Kidney glomerular epithelial cell (primary cell): ENCODE measurements at regions not wholly inside any gene's neighbourhood (a gene's known extent, or its start where the extent isn't known, plus 50 kb on each side); places are given as distances from the start of the nearest gene placed in this dataset.
A peak's percentile ranks its signal among the peaks of the same experiment; 100 is the strongest.
"Not testable (repeated sequence)": the region's sequence is repeated elsewhere in the genome, so short reads cannot be mapped to it uniquely, and the experiment has no call there.

Source experiments
- DNase-seq: peaks from one replicate; lab custom pipeline; 2025; lab: John Stamatoyannopoulos, UW

DNA sequence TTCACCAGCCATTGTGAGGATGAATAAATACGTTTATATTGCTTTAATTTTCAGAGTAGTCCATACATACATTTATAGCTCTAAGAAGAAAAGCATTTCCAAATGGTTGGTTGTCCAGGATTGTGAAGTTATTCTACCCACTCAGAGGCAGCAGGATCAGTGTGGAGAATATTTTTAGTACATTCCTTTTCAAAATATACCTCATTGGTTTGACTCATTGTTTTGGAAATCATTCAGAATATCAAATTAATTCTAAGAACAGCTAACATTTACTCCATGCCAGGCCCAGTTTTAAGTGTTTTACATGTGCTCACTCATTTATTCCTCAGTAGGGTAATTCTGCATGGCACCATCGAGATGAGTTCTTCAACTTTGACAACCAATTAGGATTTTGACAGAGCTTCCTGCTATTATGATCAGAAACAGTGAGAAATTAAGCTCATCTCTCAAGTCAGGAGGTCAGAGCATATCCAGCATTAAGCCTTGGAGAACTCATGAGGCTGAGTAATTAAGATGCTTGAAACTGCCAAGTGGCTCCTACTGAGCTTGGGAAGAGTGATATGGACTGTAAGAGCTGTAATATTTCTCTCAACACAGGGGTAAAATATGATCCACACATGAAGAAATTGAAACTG lies 153.3 kb upstream of the CLEC14A start:
- DNase-seq = no peak

DNA sequence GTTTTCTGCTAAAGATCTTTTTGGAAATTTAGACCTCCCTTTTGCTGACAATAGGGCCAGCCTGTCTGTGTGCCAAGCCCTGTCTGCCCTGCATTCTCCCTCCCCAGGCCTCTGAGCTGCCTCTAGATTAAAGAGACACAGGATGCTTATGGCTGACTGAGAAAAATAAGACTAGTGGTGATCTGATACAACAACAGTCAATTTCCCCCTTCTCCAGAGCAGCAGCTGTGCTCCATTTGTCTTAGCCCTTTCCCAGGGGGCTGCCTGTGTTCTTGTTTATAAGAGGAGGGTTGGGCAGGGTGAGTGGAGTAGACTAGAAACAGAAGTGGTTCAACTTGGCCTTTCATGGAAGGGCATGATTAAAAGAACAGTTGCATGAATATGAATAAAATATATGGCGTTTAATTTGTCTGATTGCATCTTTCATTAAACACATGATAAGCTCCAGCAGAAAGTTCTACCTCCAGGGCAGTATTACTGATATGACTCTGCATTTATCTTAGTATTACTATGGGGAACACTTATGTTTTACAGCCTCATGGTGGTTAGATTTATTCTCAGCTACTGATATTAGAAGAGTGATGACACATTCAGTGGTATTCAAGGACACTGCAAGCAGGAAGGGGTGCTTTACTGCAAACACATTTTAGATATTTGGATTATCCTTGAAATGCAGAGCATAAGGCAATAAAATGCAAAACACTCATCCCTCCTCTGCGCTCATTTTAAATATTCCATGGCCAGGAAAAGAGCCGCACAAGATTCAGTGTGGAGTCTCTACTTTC lies 150.2 kb upstream of the CLEC14A start:
- DNase-seq = no peak

DNA sequence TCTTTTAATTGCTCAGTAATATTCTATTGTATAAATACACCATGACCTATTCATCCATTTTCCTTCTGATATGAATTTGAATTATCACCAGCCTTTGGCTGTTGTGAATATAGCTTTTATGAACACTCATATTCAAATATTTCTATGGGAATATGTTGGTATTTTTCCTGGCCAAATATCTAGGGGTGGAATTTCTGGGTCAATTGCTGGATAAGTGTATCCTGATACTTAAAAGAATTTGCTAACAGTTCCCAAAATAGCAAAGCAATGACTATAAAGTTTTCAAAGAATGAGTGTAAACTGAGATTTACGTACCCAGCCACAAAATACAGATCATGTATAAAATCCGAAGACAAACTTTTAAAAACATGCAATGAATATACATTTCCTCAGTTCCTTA lies 148.7 kb upstream of the CLEC14A start:
- no peak for DNase-seq

DNA sequence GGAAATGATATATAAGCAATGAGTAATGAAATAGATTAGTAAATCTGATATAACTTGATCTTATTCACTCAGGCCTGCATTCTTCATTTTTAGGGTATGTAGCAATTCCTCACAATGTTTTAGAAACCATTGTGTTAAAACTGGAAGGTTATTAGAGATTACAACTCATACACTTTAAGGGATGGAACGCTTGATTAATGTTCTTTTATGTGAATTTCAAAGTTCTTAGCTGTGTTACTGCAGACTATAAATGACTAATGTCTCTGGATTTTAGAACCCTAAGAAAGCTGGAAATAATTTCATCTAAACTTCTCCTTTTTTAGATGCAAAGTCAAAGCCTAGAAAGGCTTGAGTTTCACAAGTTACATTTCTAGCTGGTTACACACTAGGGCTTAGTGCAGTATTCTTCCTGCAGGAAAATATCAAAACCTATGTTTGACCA lies 148.2 kb upstream of the CLEC14A start:
- DNase-seq = no peak

DNA sequence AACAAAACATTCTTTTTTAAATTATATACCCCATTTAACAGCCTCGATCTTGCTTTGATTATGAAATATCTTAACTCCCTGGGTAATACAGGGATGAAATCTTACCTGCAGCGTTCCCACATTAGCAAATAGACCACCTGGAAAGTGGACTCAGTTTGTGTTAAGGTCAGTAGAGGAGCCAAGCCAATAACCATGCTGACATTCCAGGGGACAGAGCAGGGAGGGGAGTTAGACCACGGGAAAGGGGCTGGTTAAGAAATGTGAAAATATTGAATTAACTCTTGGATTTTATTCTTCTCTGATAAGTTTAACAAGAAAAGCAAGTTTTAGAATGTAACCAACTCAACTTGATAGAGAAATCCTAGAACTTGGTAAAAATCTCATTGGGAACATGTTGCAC lies 144.9 kb upstream of the CLEC14A start:
- no peak for DNase-seq

DNA sequence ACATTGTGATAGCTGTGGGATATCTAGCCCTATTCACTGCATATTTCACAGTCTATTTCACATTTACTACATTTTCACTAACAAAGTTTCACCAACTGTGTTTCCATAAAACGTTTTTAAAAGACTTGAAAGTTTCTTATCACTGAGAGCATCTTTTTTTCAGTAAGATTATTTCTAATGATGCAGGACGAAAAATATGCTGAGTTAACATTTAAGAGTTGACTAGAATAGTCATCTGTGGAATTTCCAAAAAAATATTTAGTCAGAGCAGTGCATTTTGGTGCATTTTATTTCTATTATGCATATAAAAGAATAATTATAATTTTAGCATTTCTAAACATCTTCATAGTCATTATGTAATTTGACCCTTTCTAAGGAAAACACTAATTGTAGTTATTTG lies 143.8 kb upstream of the CLEC14A start:
- no peak for DNase-seq

DNA sequence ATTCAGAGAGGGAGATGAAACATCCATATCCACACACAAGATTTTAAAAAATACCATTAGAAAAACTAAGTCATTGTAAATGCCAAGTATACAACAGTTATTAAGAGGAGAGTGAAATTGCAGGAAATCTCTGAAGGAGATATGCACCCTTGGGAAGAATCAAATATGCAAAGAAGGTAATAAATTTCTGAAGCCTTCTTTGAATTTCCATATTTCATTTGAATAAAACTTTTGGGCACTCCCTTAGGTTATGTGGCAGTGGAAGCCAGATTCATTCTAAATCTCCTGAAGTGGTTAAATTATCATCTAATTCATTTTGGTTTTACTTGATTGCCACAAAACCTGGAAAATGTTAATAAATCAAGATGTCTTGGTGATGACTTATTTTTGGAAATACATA lies 138.9 kb upstream of the CLEC14A start:
- no peak for DNase-seq

DNA sequence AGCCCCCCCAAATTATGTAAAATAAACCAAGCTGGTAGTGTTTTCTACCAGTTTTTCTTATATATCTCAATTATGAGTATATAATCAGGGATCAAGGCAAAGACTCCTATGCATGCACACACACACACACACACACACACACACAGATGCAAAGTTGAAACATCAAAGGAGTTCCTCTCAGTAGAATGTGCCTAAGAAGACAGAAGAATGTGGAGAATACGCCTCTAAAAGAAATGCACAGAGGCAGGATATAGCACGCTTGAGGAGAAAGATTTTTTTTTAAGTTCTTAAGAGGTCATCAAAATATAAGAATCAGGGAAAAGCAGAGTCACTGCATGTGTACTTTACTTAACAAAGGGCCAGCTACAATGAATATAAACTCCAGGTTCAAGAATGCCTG lies 138.2 kb upstream of the CLEC14A start:
- no peak for DNase-seq

DNA sequence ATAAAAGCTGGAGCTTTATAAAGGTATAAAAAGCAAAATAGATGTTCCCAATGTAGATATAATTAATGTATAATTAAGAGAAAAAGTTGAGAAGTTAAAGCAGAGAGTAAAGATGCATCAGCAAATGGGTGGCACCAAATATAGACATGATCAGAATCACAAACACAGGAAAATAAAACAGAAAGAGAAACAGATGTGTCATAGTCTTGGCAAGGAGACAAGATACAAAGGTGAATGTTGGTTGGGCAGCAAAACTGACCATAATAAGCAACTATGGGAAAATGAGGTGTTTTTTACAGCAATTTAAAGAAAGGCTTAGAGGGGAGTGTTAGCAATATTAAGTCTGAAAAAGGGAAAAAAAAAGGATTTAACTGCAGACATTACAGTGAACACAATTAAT lies 135.4 kb upstream of the CLEC14A start:
- peak; percentile 2 for DNase-seq

DNA sequence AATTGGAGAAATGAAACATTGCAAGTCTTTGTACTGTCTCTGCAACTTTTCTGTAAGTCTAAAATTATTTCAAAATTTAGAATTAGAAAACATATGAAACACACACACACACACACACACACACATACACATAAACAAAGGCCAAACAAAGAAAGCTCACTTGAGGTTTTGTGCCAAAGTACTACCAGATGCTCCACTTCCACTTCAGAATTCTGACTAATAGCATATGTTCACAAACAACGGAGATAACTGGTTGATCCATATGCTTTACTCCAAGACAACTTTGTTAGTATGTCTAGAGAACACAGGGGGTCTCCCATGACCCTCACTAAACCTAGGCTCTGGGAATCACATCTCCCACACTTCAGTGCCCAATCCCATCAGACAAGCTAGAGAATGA lies 133.8 kb upstream of the CLEC14A start:
- DNase-seq = no peak

DNA sequence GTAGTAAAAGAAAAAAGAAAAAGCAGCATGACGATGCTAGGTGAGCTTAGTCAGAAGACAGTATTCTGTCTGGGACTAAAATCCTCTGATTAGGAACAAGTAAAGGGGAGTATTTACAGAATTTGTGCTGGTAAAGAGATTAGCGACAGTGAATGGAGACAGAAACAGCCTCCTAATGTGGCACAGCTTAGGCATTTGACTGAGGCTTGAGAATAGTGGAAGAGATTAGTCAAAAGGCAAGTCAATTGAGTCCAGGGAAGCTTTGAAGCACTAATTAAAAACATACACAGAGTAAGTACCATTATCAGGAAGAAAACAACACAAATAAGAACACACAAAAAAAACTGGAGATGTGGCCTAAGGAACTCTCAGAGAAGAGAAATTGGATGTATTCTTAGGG lies 131.9 kb upstream of the CLEC14A start:
- no peak for DNase-seq

DNA sequence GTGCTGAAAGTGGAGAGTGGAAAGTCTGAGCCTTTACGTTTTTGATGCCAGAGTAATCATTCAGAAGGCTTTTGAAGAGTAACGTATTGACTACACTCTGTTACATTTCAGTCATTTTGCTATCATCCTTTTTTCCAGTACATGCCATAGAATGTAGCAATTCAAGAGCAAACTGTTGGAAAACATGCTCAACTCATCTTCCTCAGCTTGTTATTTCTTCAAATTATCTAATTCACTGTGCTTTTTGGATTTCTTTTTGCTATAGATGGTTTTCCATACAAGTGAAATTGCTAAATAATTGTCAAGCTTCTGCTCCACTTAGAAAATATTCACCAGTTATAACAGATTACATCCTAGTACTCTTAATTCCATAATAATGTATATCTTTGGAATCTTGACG lies 129.9 kb upstream of the CLEC14A start:
- DNase-seq = no peak

DNA sequence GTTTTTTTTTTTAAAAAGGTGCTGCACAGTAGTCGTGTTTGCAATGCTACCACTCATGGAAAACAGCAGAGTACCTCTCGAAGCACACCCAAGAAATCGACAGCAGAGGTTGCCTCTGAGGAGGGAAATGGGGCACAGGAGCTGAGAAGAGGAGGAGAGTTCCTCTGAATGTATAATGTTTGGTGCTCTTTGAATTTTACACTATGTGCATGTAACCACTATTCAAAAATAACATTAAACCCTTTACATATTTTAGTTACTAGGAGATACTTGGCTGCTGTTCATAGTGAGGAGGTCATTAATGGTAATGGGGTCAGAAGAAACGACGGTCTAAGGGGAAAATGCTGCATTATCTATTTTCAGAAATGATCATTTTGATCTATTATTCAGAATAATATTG lies 129.4 kb upstream of the CLEC14A start:
- no peak for DNase-seq

DNA sequence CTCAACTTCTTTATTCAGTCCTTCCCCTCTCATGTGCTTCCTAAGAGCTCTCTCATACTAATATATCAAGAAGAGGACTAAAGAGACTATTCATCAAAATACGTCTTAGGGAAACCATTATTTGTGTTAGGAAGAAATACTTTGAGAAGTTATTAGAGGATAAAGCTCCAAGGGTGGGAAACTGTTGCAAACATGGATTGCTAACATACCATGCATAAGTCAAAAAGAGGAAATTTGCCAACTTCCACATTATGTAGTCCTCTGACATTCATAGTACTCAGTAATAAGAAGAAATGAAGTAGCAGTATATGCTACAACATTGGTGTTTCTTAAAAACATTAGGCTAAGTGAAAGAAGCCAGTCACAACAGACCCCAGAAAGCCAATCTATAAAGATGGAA lies 128.8 kb upstream of the CLEC14A start:
- no peak for DNase-seq

DNA sequence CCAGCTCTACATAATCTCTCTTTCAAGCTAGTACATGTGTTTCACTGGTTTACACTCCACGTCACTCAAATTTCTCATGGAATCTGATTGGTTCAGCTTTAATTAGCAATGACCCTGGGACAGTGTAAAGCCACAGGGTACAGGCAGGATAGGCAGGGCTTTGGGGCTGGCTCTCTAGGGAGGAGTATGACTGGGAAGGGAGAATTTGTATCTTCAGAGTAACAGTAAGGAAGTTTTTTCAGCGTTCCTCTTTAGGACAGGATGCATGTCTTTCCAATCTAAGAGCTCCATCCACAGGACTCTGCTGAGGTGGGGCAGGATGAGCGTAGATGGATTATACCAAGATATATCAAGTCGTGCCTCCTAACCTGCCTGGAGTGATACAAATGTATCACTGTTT lies 112.0 kb upstream of the CLEC14A start:
- DNase-seq = no peak

DNA sequence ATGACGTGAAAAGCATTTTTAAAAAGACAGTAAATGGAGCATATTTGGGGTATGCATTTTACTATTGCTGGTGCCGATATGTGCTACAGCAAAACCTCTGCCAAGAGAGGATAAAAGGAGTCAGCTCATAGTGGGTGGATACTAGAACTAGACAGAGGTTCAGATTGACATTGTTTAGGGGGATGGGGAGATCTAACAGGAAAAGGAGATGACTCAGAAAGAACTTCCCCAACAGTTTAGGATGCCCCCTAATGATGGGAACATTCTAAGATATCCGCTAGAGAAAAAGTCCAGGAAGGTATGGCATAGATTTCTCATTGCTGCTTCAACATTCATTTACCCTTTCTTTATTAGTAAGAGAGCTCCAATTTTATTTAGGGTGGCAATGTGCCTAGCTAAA lies 110.5 kb upstream of the CLEC14A start:
- no peak for DNase-seq

DNA sequence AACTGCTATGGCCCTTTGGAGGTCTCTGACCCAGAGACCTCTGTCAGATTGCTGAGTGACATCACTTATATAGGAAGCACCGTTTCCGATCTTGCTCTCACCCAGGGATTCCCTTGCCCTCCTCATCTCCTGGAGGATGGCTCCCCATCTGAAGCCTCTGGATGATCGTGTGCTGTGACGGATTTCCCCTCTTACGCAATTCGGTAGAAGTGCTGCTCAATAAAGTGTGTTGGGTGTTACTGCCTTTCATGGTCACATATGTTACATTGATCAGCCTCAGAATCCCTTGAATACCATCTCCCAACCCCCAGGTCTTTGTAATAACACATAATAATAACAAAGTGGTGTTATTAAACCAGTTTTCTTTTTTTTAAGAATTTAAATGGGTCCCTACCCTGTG lies 107.3 kb upstream of the CLEC14A start:
- no peak for DNase-seq

DNA sequence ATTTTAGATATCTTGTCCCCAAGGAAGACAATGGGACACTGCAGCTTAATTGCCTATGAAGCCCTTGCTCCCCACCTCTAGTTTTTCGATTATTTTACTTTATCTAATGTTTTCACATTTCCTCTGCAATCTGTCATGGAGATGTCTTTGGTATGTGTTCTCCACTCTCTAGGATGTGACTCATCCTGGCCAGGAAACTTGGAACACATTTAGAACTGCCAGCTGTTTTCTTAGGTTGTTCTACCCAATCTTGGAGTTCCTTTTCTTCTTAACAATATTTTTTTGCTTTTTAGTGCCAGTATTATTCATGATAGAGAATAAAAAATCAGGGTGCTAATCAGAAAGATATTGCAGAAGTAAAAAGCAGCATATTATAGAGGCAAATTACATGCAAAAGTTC lies 101.7 kb upstream of the CLEC14A start:
- no peak for DNase-seq

DNA sequence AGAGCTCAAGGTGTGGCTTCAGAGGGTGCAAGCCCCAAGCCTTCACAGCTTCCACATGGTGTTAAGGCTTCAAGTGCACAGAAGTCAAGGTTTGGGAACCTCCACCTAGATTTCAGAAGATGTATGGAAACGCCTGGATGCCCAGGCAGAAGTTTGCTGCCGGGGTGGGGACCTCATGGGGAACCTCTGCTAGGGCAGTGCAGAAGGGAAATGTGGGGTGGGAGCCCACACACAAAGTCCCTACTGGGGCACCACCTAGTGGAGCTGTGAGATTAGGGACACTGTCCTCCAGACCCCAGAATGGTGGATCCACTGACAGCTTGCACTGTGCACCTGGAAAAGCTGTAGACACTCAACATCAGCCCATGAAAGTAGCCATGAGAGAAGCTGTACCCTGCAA lies 99.6 kb upstream of the CLEC14A start:
- DNase-seq = not testable (repeated sequence)

DNA sequence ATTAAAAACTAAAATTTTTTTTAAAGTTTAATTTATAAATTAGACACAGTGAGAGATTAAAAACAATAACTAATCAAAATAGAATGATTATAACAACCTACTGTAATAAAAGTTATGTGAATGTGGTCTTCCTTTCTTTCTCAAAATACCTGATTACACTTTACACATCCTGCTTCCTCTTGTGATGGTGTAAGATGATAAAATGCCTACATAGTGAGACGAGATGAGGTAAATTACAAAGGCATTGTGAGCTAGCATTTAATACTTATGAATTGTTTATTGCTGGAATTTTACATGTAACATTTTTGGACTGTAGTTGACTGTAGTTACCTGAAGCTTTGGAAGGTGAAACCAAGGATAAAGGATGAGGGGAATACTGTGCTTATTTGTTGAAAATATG lies 94.2 kb upstream of the CLEC14A start:
- DNase-seq = no peak

DNA sequence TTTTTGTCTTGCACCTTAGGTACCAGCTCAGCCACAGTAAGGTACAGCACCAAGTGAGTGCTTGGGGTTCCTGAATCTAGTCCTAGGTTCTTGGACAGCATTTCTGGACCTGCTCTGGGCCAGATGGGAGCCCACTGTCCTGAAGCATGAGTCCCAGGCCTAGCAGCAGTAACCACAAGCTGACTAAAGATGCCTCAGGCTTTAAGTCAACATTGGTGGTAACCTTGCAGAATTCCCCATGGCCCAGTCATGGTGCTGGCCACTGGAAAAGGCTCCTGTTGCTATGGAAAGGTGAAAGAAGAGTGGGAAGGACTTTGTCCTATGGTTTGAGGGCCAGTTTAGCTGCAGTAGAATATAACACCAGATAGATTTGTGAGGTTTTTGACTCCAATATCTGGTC lies 86.9 kb upstream of the CLEC14A start:
- DNase-seq = no peak

DNA sequence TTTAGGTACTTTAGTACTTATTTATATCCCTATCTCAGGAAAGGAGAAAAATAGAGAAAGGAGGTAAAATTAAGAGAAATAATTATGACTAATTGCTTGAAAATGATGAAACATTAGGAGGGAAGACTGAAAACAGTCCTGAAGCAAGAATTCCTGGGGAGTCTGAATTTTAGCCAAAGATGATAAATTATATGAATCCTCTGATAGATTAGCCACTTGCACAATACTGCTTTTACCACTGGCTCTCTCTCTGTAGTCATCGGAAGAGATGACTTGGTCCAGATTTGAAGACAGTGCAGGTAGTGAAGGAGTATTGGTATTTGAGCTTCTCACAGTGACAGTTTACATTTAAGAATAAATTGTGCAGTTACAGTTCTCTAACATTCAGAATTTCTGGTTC lies 83.8 kb upstream of the CLEC14A start:
- no peak for DNase-seq

DNA sequence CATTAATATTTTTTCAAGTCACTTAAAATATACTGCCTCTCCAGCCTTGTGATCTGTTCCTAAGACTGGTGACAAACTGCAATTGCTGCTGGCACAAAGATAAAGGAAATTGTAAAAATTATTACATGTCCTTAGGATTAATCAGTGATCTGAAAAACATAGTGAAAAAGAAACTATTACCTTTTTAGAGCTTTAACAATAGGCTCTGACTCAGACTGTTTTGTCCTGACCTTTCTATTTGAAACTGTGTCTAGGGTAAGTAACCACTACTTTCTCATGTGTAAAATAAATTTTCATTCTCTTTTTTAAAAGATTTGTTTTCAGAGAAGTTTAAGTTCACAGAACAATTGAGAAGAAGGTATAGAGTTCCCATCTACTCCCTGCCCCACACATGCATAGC lies 80.4 kb upstream of the CLEC14A start:
- DNase-seq = no peak

DNA sequence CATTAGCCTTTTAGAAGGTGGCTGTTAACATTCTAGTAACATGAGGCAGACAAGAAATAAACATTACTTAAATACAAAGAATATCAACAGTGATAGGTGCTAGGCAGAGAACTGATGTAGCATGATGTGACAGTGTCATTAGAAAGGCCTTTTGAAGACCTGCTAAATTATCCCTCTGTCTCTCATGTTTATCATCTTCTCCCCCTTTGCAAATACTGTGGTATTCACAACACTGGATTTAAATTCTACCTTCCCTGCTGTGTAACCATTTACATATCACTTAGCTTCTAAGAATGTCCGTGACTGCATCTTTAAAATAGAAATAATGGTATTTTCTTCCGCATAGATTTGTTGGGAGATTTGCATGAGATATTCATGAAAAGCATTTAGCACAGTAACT lies 74.4 kb upstream of the CLEC14A start:
- DNase-seq = no peak
